ENCODE measurements at regions not wholly inside any gene's neighbourhood (a gene's known extent, or its start where the extent isn't known, plus 50 kb on each side); places are given as distances from the start of the nearest gene placed in this dataset.

DNA sequence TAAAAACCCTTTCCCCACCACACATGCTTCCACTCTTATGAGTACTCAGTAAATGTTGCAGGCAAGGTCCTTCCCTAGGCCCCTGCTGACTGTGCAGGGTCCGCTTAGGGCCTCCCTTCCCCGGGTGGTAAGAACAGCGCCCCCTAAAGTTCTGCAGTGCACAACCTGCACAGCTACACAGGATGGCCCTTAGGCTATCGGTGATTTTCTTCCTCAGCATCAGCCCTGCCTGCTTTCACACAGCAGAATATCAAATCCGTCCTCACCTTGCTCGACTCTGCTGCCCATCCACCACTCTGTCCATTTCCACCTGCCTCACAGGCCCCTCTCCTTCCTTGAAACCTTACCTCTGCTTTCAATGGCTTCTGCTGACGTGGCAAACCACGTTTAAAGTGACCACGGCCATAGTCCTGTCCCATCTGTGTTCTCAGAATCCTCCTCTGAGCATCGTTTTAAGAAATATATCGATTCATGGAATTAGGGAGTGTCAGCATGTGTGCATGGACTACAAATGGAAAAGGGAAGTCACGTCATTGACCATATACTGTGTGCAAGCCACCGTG, 51.4 kb upstream of the TMEM132E start:
- no peak for DNase-seq

DNA sequence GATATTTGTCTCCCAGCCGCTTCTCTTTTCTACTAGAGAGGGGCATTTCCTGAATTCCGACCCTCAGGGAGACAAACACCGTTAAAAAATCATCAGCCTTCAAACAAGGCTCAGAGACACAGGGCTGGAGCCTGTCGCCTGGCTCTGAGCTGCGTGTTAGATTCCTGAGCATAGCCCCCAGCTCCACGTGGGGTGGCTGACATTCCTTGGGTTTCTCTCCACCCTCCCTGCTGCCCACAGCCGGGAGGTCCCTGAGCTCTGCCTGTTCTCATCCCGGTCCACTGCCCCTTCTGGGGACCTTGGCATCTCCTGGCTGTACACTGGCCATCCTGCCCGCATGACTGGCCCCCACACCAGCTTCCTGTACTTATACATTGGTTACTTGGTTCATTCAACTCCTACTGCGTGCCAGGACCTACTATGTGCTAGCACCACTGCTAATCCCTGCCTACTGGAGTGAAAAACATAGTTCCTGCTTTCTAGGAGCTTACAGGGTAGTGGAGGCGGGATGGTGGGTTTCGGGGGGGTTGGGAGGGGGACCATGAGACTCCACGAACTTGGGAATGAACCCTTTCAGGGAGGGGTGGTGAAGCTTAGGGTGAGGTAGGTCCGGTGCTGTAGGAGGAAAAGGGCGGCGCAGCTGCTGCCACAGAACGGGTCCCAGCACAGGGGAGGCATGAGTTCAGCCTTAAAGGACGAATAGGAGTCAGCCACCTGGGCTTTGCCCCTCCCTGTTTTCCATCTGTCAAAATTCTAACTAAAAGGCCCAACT, 52.1 kb upstream of the TMEM132E start:
- DNase-seq = no peak

DNA sequence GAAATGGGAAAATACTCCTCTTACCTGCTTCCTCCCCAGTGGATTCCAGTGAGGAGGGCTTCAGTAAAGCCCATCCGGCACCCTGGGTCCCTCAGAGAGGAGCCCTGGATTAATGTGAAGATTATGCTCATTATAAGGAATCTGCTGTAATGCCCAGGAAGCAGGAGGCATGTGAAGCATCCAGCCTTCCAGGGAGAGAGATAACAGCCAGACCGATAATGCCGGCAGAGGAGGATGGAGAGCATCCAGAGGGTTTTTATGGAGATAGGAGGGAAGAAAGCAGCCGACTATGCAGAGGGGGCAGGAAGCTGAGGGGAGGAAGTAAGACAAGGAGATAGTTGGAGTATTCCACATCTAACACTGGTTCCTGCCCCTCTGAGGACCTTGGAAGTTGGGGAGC, 53.7 kb upstream of the TMEM132E start:
- no peak for DNase-seq

DNA sequence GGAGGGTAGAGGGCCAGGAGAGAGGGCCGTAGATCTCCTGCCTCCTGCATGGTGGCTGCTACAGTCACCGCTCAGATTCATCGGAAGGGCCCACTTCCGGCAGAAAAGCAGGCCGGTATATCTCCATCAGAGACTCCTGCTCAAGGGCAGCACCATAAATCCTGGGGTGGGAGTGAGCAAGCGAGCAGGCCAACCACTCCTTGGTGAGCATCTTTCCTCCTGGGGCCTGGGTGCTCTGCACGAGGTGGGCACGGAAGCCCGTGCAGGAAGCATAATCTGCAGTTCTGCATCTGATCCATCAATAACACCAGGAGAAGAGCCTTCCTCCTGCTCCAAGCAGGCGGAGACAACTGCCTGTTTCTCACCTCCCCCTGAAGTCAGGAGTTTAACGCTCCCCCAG, 57.4 kb upstream of the TMEM132E start:
- DNase-seq = no peak

DNA sequence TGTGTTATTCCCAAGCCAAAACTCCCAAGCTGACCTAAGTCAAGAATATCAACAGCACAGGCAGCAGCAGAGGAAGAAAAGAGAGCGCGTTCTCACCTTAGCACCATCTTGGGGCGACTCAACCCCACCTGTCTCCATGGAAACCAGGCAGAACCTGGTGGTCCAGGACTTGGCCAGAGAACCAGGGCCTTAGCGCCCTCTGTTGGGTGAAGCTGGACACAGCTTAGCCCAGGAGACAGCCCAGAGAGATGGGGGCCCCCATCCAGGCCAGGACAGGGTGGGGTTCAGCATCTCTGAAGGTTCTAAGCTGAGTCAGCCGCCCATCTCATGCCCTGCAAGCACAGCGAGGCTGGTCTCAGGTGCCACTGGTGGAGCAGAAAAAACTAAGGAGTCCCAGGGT, 60.1 kb upstream of the TMEM132E start:
- DNase-seq = no peak

DNA sequence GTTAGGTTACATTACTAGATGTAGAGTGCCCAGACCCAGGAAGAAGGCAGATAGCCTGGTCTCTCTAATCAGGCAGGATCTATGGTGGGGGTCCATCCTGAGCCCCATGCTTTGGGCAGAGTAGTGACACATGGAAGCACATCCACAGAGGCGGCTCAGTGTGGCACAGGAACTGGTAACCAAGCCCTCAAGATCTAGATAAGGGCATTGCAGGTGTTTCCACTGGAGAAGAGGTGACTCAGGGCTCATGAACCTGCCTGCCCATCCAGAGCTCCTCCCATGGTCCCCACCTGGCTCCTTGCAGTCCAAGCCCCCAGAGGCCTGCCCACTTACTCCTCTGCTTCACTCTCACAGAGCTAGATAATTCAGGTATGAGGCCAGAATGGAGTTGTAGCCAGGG, 62.0 kb upstream of the TMEM132E start:
- DNase-seq = no peak

DNA sequence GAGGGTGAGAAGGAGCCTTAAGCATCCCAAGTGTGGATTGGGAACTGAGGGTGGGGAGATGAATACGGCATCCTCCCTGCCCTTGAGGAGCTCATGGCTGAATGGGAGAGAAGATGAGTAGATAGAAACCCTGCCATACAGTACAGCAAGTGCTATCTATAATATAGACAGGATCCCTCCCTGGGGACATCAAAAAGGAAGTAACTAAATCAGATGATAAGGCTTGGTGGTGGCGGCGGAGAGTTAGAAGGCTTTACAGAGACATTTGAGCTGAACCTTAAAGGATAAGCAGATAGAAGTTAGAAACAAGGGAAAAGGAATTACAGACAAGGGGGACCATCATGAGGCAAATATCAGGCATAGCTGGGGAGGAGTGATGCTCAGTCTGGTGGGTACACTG, 67.5 kb upstream of the TMEM132E start:
- no peak for DNase-seq

DNA sequence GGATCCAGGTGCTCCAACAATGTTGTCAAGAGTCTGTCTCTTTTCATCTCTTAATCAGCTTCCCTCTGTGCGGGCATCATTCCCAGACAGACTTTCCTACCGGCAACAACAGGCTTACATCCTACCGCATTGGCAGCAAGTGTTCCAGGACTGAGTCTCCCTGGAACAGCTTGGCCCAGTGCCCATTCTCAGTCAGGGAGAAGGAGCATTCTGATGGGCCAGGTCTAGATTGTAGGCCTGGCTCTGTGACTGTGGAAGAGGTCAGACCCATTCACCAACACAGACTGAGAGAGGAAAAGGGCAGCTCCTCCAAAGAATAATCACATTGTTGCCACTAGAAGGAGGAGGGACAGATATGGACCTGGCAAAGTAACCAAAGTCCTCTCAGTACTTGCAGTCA, 68.1 kb upstream of the TMEM132E start:
- no peak for DNase-seq

DNA sequence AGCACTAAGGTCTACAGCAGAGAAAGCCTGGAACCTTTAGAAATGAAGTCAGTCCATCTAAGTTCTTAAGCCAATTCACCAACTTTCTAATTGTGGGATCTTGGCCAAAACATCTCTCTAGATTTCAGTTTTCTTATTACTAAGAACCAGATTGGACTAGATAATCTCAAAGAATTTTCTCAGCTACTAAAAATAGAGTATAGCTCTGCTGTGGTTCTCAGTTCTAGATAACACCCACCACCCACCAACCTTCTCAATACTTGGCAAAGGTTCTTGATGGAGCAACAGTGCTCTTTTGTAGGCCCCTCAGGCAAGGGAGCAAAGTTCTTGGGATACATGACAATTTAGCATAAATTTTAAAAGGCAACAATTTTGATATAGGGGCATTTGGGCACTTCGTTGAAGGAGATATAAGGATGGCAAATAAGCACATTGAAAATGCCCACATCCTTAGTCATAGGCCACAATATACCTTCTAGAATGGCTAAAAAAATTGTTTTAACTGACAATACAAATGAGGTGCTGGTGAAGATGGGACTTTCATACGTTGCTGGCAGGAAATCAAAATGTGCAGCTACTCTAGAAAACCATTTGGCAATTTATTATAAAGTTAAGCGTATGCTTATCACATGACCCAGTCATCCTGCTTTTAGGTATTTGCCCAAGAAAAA, 74.4 kb upstream of the TMEM132E start:
- DNase-seq = no peak

DNA sequence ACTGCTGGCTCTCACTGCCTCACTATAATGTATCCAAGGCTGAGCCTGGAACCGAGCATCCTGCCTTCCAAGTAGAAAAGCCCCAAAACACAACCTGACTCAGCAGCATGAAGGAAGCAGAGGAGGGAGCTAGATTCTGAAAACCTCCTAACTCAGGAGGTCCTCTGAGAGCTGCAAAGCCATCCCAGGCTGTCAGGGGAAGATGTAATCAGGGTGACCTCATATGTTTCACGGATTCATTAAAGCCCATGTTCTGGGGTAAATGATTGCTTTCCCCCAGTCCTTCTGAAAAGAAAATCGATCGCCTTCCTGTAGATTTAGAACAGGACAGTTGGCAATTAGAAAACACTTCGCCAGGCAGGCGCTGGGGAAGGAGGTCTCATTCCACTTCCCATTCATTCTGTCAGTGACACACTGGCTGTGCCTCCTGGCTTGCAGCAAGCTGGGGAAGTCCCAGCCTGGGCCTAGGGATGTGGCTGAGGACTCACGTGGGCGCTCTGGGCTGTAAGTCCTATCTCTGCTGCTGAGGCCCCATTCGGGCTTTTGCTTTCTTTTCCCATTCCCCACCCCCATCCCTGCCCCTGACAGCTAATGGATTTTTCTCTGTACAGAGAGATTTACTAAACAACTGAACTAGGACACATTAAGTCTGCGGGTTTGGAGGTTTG, 75.7 kb upstream of the TMEM132E start:
- no peak for DNase-seq

DNA sequence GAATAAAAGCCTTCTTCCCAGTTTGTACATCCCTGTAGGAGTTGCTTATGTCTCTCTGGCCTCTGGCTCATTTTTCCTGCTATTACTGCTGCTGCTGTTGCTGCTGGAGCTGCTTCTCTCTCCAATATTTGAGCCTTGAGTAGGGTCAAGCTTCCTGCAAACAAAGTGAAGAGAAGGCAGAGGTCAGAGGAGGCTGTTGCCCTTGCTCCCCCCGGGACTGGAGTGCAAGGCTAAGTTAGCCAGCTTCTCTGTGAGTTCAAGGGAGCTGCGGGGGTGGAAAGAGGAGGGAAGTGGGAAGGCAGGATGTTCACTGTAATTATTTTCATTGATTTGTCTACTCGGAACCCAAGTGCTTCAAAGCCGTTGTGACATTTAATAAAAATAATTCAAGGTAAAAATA, 77.0 kb upstream of the TMEM132E start:
- no peak for DNase-seq

DNA sequence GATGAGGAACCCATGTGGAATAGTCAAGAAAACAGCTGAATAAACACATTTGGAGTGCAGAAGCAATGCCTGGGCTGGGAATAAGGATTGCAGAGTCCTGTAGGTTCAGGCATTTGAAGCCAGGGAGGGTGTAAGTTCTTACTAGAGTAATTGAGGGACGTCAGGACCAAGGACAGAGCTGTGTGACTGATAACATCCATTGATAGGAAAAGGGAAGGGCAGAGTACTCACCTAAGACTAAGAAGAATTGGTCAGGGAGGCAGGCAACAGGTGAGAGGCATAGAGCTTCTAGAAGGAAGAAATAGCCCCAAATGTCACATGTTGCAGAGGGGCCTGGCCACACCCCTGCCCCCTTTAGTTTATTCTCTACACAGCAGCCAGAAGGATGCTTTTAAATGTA, 79.8 kb upstream of the TMEM132E start:
- peak; percentile 6 for DNase-seq

DNA sequence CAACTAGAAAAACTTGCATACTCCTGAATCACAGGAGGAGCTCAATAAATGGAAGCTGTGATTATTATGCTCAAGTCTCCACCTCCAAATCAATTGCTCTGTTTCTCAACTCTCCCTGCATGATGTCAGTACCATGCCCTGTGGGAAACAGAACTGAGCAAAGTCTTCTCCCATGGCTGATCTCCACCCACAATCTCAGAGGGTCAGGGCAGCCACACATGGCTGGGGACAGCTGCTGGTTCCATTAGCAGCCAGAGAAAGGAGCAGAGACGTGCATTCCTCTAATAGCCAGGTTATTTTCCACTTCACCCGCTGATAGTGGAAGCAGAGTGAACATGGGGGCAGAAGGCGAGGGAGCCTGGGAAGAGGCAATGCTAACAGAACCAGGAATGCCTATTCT, 85.5 kb upstream of the TMEM132E start:
- no peak for DNase-seq

DNA sequence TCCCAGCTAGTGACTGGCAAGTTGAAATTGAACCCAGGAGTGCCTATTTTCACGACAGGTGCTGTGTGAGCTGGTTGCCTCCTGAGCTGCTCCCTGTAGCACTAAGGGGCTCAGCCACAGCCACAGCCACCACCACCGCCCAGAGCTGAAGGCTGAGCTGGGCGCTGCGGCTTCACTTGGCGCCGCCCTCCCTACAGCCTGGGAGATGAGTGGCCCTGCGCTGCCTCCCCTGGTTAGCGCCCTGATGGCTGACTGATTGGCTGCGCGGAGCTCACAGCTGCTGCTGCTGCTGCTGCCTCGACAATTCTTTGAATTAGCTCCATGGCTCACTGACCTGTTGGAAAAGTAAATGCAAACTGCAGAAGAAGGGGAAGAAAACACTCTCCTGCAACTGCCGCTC, 91.8 kb upstream of the TMEM132E start:
- DNase-seq = no peak

DNA sequence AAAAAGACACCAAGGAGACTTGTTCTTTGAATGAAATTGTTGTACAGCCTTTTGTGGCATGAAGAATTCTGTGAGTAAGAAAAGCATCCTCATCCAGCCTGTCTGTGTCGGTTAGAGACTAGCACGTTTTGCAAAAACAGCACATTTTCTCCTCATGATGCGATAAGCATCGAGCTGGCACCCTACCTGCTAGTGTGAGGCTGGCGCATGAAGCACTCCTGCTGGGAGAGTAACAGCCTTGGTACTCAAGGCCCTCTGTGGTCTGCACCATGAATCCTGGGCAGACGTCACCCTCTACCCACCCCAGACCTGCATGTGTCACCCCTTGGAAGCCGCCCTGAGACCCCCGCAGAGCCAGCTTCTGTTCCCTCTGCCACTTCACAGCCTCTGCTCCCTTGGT, 92.6 kb upstream of the TMEM132E start:
- no peak for DNase-seq

DNA sequence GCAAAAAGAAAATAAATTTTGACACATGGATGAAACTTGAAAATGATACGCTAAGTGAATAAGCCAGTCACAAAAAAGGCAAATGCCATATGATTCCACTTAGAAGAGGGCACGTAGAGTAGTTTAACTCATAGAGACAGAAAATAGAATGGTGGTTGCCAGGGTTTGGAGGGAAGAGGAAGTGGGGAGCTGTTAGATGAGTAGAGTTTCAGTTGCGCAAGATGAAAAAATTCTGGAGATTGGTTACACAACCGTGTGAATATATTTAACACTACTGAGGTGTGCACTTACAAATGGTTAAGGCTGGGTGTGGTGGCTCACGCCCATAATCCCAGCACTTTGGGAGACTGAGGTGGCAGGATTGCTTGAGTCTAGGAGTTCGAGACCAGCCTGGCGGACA, 93.4 kb upstream of the TMEM132E start:
- no peak for DNase-seq

DNA sequence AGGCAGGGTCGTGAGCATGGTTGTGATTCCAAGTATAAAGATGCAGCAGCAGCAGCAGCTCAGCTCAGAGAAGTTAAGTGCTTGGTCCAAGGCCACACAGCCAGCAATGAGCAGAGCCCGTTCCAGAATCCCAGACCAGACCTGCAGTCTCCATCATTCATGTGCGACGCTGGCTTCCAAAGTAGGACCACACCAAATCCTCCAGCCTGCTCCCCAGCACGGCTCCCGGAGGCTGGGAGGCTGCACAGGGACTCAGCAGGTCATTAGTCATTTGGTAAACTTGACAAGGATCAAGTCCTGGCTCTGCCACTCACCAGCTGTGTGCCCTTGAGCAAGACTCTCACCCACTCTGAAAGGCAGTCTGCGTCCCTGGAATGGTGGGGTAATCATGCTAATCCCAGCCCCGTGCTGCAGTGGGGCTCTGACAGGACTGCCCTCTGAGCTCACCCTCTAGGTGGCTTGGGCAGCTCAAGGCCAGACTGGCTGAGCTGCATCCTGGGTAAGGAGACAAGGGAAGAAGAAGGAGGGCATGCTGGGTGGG, 95.1 kb upstream of the TMEM132E start:
- DNase-seq = no peak

DNA sequence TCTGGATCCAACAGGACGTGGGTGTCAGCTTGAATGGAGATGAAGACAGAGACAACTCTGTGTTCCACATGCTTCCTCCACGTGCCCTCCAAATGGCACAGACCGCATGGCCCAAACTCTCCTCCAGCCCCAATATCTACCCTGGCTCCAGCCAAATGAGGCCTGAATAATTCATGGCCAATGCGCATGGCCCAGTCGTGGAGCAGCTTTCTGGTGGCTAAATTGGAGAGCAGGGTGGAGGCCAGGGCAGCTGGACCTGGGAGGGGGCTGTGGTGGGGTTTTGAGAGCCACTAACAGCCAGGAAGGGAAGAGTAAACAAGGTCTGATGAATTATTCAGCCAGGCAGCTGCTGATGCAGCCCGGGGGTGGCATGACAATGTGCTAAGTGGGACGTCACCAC, 96.7 kb upstream of the TMEM132E start:
- no peak for DNase-seq

DNA sequence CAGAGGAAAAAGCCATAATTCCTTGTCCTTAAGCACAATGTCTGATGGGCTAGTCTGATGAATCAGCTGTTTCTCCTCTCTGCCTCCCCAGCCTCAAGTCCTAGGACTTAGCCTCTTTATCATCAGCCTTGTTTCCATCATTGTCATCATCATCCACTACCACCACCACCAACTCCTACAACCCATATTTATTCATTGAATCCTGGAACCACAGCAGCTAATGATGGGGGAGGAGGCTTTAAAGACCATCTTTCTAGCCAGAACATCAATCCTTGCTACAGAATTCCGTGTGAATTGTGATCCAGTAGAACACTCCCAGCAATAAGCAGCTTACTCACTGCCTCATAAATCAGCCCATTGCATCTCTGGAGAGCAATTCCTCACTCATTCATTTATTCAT, 97.6 kb upstream of the TMEM132E start:
- DNase-seq = no peak

DNA sequence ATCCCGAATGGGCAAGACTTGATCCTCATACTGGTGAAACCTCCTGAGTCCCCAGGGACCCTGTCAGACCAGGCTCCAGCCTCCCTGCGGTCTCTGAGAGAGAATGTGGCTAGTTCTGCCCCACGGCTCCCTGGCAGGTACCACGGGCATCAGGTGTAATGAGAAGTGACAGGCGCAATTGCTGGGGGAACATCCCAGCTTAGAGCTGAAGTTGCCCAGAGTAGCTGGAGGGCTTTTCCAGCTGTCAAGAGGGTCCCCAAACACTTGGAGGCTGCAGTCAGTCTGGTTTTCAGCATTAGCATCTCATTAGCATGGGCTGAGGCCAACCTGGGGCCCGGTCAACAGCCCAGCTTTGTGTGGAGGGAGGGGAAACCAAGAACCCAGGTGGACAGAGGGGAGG, 100.0 kb upstream of the TMEM132E start:
- DNase-seq = no peak

DNA sequence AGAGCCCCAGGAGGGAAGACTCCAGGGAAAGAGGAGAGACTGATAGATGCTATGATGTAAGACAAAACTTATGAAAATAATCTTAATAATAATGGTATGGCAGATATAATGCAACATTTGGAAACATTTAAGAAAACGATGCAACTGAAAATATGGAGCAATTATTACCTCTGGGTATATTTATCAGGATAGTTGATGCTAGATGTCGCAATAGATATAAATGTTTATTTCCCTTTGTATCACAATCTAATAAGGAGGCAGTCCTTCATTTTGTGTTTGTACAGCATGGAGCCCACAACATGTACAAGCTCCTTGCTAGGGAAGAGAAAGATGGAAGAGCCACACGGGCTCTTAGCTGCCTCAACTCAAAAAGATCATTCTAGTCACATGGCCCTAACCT, 101.1 kb upstream of the TMEM132E start:
- no peak for DNase-seq

DNA sequence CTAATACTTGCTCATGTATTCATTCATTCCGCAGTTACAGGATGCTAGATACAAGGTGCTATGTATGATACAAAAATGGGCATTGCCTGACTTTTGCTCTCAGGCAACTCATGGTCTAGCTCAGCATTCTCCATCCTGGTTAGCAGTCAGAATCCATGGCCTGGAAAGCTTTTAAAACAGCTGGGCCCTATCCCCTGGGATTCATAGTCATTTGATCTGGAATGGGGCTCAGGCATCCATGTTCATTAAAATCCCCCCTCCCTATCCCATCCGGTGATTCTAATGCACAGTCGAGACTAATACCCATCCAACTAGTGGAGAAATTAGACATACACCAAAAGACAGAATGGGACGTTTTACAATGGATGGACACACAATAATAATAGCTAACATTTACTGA, 104.1 kb upstream of the TMEM132E start:
- no peak for DNase-seq

DNA sequence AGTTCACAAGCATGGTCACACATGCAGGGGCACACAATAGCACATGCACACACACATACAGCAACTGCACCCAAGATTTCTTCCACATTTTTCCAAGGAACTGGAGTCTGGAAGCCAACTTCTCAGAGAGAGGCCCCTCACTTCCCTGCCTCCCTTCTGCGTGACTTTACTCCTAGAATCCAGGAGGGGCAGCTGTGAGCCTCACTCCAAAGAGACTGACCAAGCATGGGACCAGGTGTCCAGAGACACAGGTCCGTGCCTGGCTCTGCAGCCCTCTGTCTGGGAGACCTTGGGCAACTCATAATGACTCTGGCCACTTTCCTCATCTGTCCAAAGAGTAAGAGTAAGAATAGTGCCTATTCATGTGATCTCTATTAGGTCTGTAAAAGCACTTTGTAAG, 104.7 kb upstream of the TMEM132E start:
- no peak for DNase-seq

DNA sequence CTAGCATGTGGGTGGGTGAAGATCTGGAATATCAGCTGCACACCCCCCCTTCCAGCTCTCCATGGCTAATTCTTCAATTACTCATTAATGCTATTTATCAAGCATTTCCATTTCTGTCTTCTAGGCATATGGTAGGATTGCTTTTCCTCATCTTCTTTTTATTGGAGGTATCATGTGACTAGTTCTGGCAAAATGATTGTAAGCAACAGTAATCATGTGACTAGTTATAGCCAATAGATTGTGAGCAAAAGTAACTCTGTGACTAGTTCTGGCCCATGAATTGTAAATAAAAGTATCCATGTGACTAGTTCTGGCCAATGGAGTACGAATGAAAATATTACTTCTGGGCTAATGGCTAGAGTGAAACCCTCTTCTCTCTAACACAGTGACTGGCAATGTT, 107.0 kb upstream of the TMEM132E start:
- DNase-seq = no peak
